ENCODE measurements at regions not wholly inside any gene's neighbourhood (a gene's known extent, or its start where the extent isn't known, plus 50 kb on each side); places are given as distances from the start of the nearest gene placed in this dataset.

GRCh38 chr16:86771506-86772460 is 193.4 kb downstream of the FOXL1 start:
- DNase-seq (ENCODE audit: low read depth in 3 of 3): no peak

GRCh38 chr16:86772671-86773353 is 194.5 kb downstream of the FOXL1 start:
- no peak for DNase-seq (ENCODE audit: low read depth in 3 of 3)

- DNase-seq (ENCODE audit: low read depth in 3 of 3): no peak
Observed at GRCh38 chr16:86773354-86773715, 195.0 kb downstream of the FOXL1 start.

- DNase-seq (ENCODE audit: low read depth in 3 of 3): no peak
Observed at GRCh38 chr16:86774931-86775330, 196.6 kb downstream of the FOXL1 start.

GRCh38 chr16:86775511-86775921 is 197.2 kb downstream of the FOXL1 start:
- DNase-seq (ENCODE audit: low read depth in 3 of 3): no peak

GRCh38 chr16:86777381-86777946 is 199.1 kb downstream of the FOXL1 start:
- no peak for DNase-seq (ENCODE audit: low read depth in 3 of 3)

GRCh38 chr16:86778108-86778745 is 199.9 kb downstream of the FOXL1 start:
- DNase-seq (ENCODE audit: low read depth in 3 of 3): no peak

- DNase-seq (ENCODE audit: low read depth in 3 of 3): no peak
Observed at GRCh38 chr16:86778978-86779377, 200.6 kb downstream of the FOXL1 start.

- no peak for DNase-seq (ENCODE audit: low read depth in 3 of 3)
Observed at GRCh38 chr16:86781046-86781445, 202.7 kb downstream of the FOXL1 start.

- DNase-seq (ENCODE audit: low read depth in 3 of 3): no peak
Observed at GRCh38 chr16:86783636-86784626, 205.6 kb downstream of the FOXL1 start.

- DNase-seq (ENCODE audit: low read depth in 3 of 3): no peak
Observed at GRCh38 chr16:86786338-86786737, 208.0 kb downstream of the FOXL1 start.

- DNase-seq (ENCODE audit: low read depth in 3 of 3): no peak
Observed at GRCh38 chr16:86786994-86787393, 208.6 kb downstream of the FOXL1 start.

- DNase-seq (ENCODE audit: low read depth in 3 of 3): no peak
Observed at GRCh38 chr16:86787538-86787937, 209.2 kb downstream of the FOXL1 start.

- DNase-seq (ENCODE audit: low read depth in 3 of 3): no peak
Observed at GRCh38 chr16:86789621-86790051, 211.3 kb downstream of the FOXL1 start.

GRCh38 chr16:86791287-86792035 is 213.1 kb downstream of the FOXL1 start:
- no peak for DNase-seq (ENCODE audit: low read depth in 3 of 3)

GRCh38 chr16:86794216-86794864 is 216.0 kb downstream of the FOXL1 start:
- DNase-seq (ENCODE audit: low read depth in 3 of 3): no peak

GRCh38 chr16:86797700-86798099 is 219.4 kb downstream of the FOXL1 start:
- DNase-seq (ENCODE audit: low read depth in 3 of 3): no peak

- DNase-seq (ENCODE audit: low read depth in 3 of 3): no peak
Observed at GRCh38 chr16:86798247-86799041, 220.1 kb downstream of the FOXL1 start.

GRCh38 chr16:86799367-86799766 is 221.0 kb downstream of the FOXL1 start:
- DNase-seq (ENCODE audit: low read depth in 3 of 3): no peak
